ENCODE measurements at regions not wholly inside any gene's neighbourhood (a gene's known extent, or its start where the extent isn't known, plus 50 kb on each side); places are given as distances from the start of the nearest gene placed in this dataset.

DNA sequence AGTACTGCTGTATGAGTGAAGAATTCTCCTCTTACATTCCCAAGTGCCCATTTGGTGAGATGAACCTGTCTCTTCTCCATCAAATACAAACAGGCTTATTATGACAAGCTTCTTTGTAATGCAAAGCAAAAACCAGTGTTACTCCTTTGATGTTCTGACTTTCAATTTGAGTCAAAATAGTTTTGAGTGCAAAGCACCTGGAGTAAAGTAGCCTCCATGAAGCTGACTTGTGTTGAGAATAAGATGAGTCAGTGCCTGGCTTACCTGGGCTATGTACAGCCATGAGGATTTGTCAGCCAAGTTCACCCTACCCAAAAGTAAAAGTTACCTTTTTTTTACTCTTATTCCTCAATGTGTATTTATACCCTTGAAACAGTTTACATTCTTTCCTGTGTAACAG lies 132.5 kb upstream of the FMR1 start:
- Histone ChIP-seq H3K4ac (ENCODE audit: low read depth, low read length) (no peak overlapping the region), H3K4me1 (ENCODE audit: control insufficient read depth, insufficient read depth, low read length) (no peaks in the 10 kb centered on the region), H2BK15ac (ENCODE audit: low read depth, low read length) (no peak overlapping the region), H4K8ac (ENCODE audit: low read depth in 2 of 2, low read length in 2 of 2) (no peak overlapping the region), H4K5ac (ENCODE audit: low read depth, low read length) (no peak overlapping the region), H2AFZ (replicated peaks; ENCODE audit: low read length, poor library complexity) (no peak overlapping the region), H2AK5ac (ENCODE audit: low read depth, low read length) (no peak overlapping the region), H2AK9ac (replicated peaks; ENCODE audit: low read depth, low read length, poor library complexity) (no peak overlapping the region), H3K79me1 (ENCODE audit: low read depth in 1 of 2, low read length in 2 of 2) (no peaks in the 10 kb centered on the region), H3K36me3 (ENCODE audit: control insufficient read depth, insufficient read depth, low read length) (no peaks in the 10 kb centered on the region), H3K9me3 (ENCODE audit: control insufficient read depth, insufficient read depth, low read length) (peaks cover 3% of the 10 kb centered on the region; the same call in 1 of the 2 replicates), H3K4me2 (ENCODE audit: low read depth, low read length) (no peak overlapping the region), H2BK120ac (ENCODE audit: low read depth, low read length) (no peak overlapping the region), H3K56ac (ENCODE audit: extremely low read depth, insufficient read depth, low read length) (no peak overlapping the region), H3K4me3 (ENCODE audit: insufficient read depth, low read depth, low read length) (no peak overlapping the region), H4K91ac (ENCODE audit: insufficient read depth, low read depth, low read length) (no peak overlapping the region), H3K27ac (ENCODE audit: insufficient read depth, low read length) (no peak overlapping the region), H3K27me3 (ENCODE audit: control insufficient read depth, insufficient read depth, low read length) (no peaks in the 10 kb centered on the region), H3K14ac (replicated peaks; ENCODE audit: low read depth, low read length) (no peak overlapping the region), H3K9ac (ENCODE audit: low read depth, low read length) (no peak overlapping the region), H3K9me1 (ENCODE audit: insufficient read depth, low read length) (no peaks in the 10 kb centered on the region), H3K18ac (ENCODE audit: low read depth, low read length) (no peak overlapping the region), H2BK5ac (ENCODE audit: low read depth, low read length, poor library complexity, severe bottlenecking) (no peak overlapping the region), H3K23ac (ENCODE audit: low read depth, low read length) (no peak overlapping the region), H2BK20ac (ENCODE audit: low read depth, low read length) (no peak overlapping the region), H4K20me1 (ENCODE audit: insufficient read depth, low read length) (no peaks in the 10 kb centered on the region)
- ChIA-PET CTCF (no interaction called here), POLR2A (ENCODE audit: unreplicated experiment) (no interaction called here)
- TF ChIP-seq CHD1 (IDR thresholded peaks at IDR 0.05; ENCODE audit: low read depth, low read length) = no peak
- TF ChIP-seq RAD21 (IDR thresholded peaks at IDR 0.05; ENCODE audit: low read length) = no peak
- TF ChIP-seq MXI1 (IDR thresholded peaks at IDR 0.05; ENCODE audit: borderline replicate concordance, low read depth, low read length) = no peak
- no peak for TF ChIP-seq CEBPB (IDR thresholded peaks at IDR 0.05; ENCODE audit: low read depth, low read length)
- TF ChIP-seq RFX5 (IDR thresholded peaks at IDR 0.05; ENCODE audit: low read depth, low read length) = no peak
- TF ChIP-seq, protein P1, sequence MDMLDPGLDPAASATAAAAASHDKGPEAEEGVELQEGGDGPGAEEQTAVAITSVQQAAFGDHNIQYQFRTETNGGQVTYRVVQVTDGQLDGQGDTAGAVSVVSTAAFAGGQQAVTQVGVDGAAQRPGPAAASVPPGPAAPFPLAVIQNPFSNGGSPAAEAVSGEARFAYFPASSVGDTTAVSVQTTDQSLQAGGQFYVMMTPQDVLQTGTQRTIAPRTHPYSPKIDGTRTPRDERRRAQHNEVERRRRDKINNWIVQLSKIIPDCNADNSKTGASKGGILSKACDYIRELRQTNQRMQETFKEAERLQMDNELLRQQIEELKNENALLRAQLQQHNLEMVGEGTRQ (IDR thresholded peaks at IDR 0.05; ENCODE audit: low read depth, low read length) = no peak
- TF ChIP-seq MAFK (IDR thresholded peaks at IDR 0.05; ENCODE audit: low read depth, low read length) = no peak
- TF ChIP-seq POLR2A (IDR thresholded peaks at IDR 0.05; ENCODE audit: low read depth, low read length) = no peak
- TF ChIP-seq BHLHE40 (IDR thresholded peaks at IDR 0.05; ENCODE audit: low read depth, low read length) = no peak
- no peak for TF ChIP-seq FOS (IDR thresholded peaks at IDR 0.05; ENCODE audit: low read depth, low read length)
- TF ChIP-seq SMC3 (IDR thresholded peaks at IDR 0.05; ENCODE audit: low read depth, low read length) = no peak
- TF ChIP-seq ELK1 (IDR thresholded peaks at IDR 0.05; ENCODE audit: borderline replicate concordance, low read depth, low read length) = no peak
- no peak for TF ChIP-seq RCOR1 (IDR thresholded peaks at IDR 0.05; ENCODE audit: insufficient replicate concordance, low read length)
- TF ChIP-seq MAZ (IDR thresholded peaks at IDR 0.05; ENCODE audit: borderline replicate concordance, low read depth, low read length) = no peak
- no peak for TF ChIP-seq CTCF (conservative IDR thresholded peaks at IDR 0.05; ENCODE audit: low read depth, low read length)
- no peak for TF ChIP-seq NFE2L2 (IDR thresholded peaks at IDR 0.05; ENCODE audit: low read depth, low read length)
- ATAC-seq (ENCODE audit: low read depth) = no peak
- DNase-seq = no peak
- BruUV-seq (replicated peaks) = no TSS peak
- intact Hi-C loops (cut with micrococcal nuclease) (no loop called here), dilution Hi-C loops (cut with HindIII; ENCODE audit: low sequenced_read_pairs, unreplicated experiment) (no loop called here), in situ Hi-C loops (cut with MboI; ENCODE audit: low sequenced_read_pairs) (no loop called here)

Data from IMR-90 (cell line).